SK-MEL-5 (cell line): ENCODE measurements at regions not wholly inside any gene's neighbourhood (a gene's known extent, or its start where the extent isn't known, plus 50 kb on each side); places are given as distances from the start of the nearest gene placed in this dataset.
"Not testable (repeated sequence)": the region's sequence is repeated elsewhere in the genome, so short reads cannot be mapped to it uniquely, and the experiment has no call there.

Experiments used
- DNase-seq: peaks from one replicate; pipeline ENCODE4 v3.0.0-alpha.2; 2016; ENCODE audit warnings: low read depth, low spot score
- in situ Hi-C: cut with HindIII; loops from 2 replicates; pipeline ENCODE4 v1.10.0; 2016; ENCODE audit warnings: low sequenced_read_pairs, high pct_unique_total_duplicates, low pct_unique_long_range_greater_than_20kb

GRCh38 chr2:142571934-142572333 is 305.5 kb upstream of the KYNU start:
- in situ Hi-C loops: no loop called here
- no peak for DNase-seq

- DNase-seq: no peak
- in situ Hi-C loops: no loop called here
Observed at GRCh38 chr2:142562900-142563299, 314.6 kb upstream of the KYNU start.

- DNase-seq: no peak
- in situ Hi-C loops: no loop called here
Observed at GRCh38 chr2:142561656-142562055, 315.8 kb upstream of the KYNU start.

- in situ Hi-C loops: no loop called here
- no peak for DNase-seq
Observed at GRCh38 chr2:142557391-142557790, 320.1 kb upstream of the KYNU start.

GRCh38 chr2:142545999-142546398 is 331.5 kb upstream of the KYNU start:
- in situ Hi-C loops, DNase-seq: not testable (repeated sequence)

- no peak for DNase-seq
- in situ Hi-C loops: no loop called here
Observed at GRCh38 chr2:142545036-142545435, 332.4 kb upstream of the KYNU start.

- in situ Hi-C loops: no loop called here
- DNase-seq: no peak
Observed at GRCh38 chr2:142544173-142544572, 333.3 kb upstream of the KYNU start.

GRCh38 chr2:142542431-142542910 is 335.0 kb upstream of the KYNU start:
- DNase-seq: no peak
- in situ Hi-C loops: no loop called here

- no peak for DNase-seq
- in situ Hi-C loops: no loop called here
Observed at GRCh38 chr2:142536966-142537365, 340.5 kb upstream of the KYNU start.

- in situ Hi-C loops: no loop called here
- DNase-seq: no peak
Observed at GRCh38 chr2:142536492-142536891, 341.0 kb upstream of the KYNU start.

GRCh38 chr2:142535311-142535710 is 342.2 kb upstream of the KYNU start:
- in situ Hi-C loops: no loop called here
- DNase-seq: no peak

GRCh38 chr2:142533177-142533576 is 344.3 kb upstream of the KYNU start:
- no peak for DNase-seq
- in situ Hi-C loops: no loop called here

- DNase-seq: no peak
- in situ Hi-C loops: no loop called here
Observed at GRCh38 chr2:142531377-142531776, 346.1 kb upstream of the KYNU start.

GRCh38 chr2:142525720-142526119 is 351.7 kb upstream of the KYNU start:
- in situ Hi-C loops: no loop called here
- no peak for DNase-seq

- in situ Hi-C loops: no loop called here
- no peak for DNase-seq
Observed at GRCh38 chr2:142521492-142521891, 356.0 kb upstream of the KYNU start.

GRCh38 chr2:142515493-142515892 is 362.0 kb upstream of the KYNU start:
- DNase-seq: no peak
- in situ Hi-C loops: no loop called here

- no peak for DNase-seq
- in situ Hi-C loops: no loop called here
Observed at GRCh38 chr2:142509401-142509800, 368.1 kb upstream of the KYNU start.

GRCh38 chr2:142504754-142505153 is 372.7 kb upstream of the KYNU start:
- in situ Hi-C loops: no loop called here
- DNase-seq: no peak

GRCh38 chr2:142502402-142502801 is 371.6 kb upstream of the LRP1B start:
- in situ Hi-C loops: no loop called here
- no peak for DNase-seq

- in situ Hi-C loops: no loop called here
Observed at GRCh38 chr2:142495141-142495540, 364.3 kb upstream of the LRP1B start.

More at GRCh38 chr2:142495141-142495540, 364.3 kb upstream of the LRP1B start:
- DNase-seq: no peak
